Erythroblast (primary cell): ENCODE measurements at regions not wholly inside any gene's neighbourhood (a gene's known extent, or its start where the extent isn't known, plus 50 kb on each side); places are given as distances from the start of the nearest gene placed in this dataset.

Experiments used
- DNase-seq, 2 experiments: peaks; one replicate each; lab custom pipeline; 2025; lab: John Stamatoyannopoulos, UW
- GATA1 ChIP-seq: IDR thresholded peaks from 2 replicates; pipeline ENCODE4 v1.6.1; 2011; ENCODE audit warnings: low read depth, mild to moderate bottlenecking, control low read depth, low read length, moderate library complexity
- POLR2A ChIP-seq: IDR thresholded peaks from 2 replicates; pipeline ENCODE4 v1.6.1; 2011; ENCODE audit warnings: mild to moderate bottlenecking, low read length

- DNase-seq = no peak
- TF ChIP-seq GATA1 (no peak), POLR2A (no peak)
Measured at GRCh38 chr14:22513066-22513812, 75.8 kb downstream of the DAD1 start.

GRCh38 chr14:22512106-22512814 lies 76.8 kb downstream of the DAD1 start:
- TF ChIP-seq POLR2A = no peak
- no peak for DNase-seq

GRCh38 chr14:22510527-22511110 lies 78.4 kb downstream of the DAD1 start:
- TF ChIP-seq GATA1 = no peak
- TF ChIP-seq POLR2A = no peak
- DNase-seq = no peak

GRCh38 chr14:22509751-22510300 lies 79.2 kb downstream of the DAD1 start:
- DNase-seq = no peak

GRCh38 chr14:22509036-22509709 lies 79.9 kb downstream of the DAD1 start:
- DNase-seq = no peak

More at GRCh38 chr14:22509751-22510300, 79.2 kb downstream of the DAD1 start:
- no peak for TF ChIP-seq GATA1
- TF ChIP-seq POLR2A = no peak

GRCh38 chr14:22508662-22509035 lies 80.4 kb downstream of the DAD1 start:
- no peak for TF ChIP-seq POLR2A
- no peak for TF ChIP-seq GATA1
- DNase-seq = no peak

More at GRCh38 chr14:22509036-22509709, 79.9 kb downstream of the DAD1 start:
- TF ChIP-seq GATA1 (no peak), POLR2A (no peak)

GRCh38 chr14:22508150-22508457 lies 80.9 kb downstream of the DAD1 start:
- TF ChIP-seq POLR2A = no peak
- no peak for TF ChIP-seq GATA1

GRCh38 chr14:22506778-22507351 lies 82.2 kb downstream of the DAD1 start:
- no peak for DNase-seq
- no peak for TF ChIP-seq POLR2A

More at GRCh38 chr14:22508150-22508457, 80.9 kb downstream of the DAD1 start:
- no peak for DNase-seq

GRCh38 chr14:22506378-22506710 lies 82.7 kb downstream of the DAD1 start:
- TF ChIP-seq GATA1 (no peak), POLR2A (no peak)
- DNase-seq = no peak

- TF ChIP-seq GATA1 (no peak), POLR2A (no peak)
- DNase-seq = no peak
Measured at GRCh38 chr14:22505697-22506377, 83.2 kb downstream of the DAD1 start.

GRCh38 chr14:22505309-22505696 lies 83.7 kb downstream of the DAD1 start:
- TF ChIP-seq POLR2A (no peak), GATA1 (no peak)
- DNase-seq = no peak

GRCh38 chr14:22502551-22502950 lies 86.5 kb downstream of the DAD1 start:
- no peak for TF ChIP-seq GATA1
- TF ChIP-seq POLR2A = no peak
- DNase-seq = no peak

GRCh38 chr14:22502007-22502406 lies 87.0 kb downstream of the DAD1 start:
- no peak for DNase-seq

More at GRCh38 chr14:22502007-22502406, 87.0 kb downstream of the DAD1 start:
- no peak for TF ChIP-seq GATA1
- TF ChIP-seq POLR2A = no peak
